ENCODE measurements at regions not wholly inside any gene's neighbourhood (a gene's known extent, or its start where the extent isn't known, plus 50 kb on each side); places are given as distances from the start of the nearest gene placed in this dataset.
A peak's percentile ranks its signal among the peaks of the same experiment; 100 is the strongest.

- no peak overlapping the region for H3K4me3 Mint-ChIP-seq
- no peak for DNase-seq
- TF ChIP-seq CTCF (IDR thresholded peaks at IDR 0.05) = no peak
- H3K27ac Mint-ChIP-seq = peak overlapping the region; percentile 71
- H3K4me1 Mint-ChIP-seq = peaks cover 52% of the 10 kb centered on the region
- H3K36me3 Mint-ChIP-seq (ENCODE audit: low read depth) = no peaks in the 10 kb centered on the region
- H3K9me3 Mint-ChIP-seq = no peaks in the 10 kb centered on the region
- peaks cover 2% of the 10 kb centered on the region for H3K27me3 Mint-ChIP-seq (ENCODE audit: low read depth, poor library complexity)
These were observed 399.6 kb upstream of the TBL1XR1 start for GRCh38 chr3:177596816-177597271.

GRCh38 chr3:177597311-177598096, 400.2 kb upstream of the TBL1XR1 start:
- H3K4me1 Mint-ChIP-seq = peaks cover 52% of the 10 kb centered on the region
- no peak for DNase-seq

GRCh38 chr3:177598097-177598833, 401.0 kb upstream of the TBL1XR1 start:
- H3K4me1 Mint-ChIP-seq = peaks cover 55% of the 10 kb centered on the region
- no peak overlapping the region for H3K4me3 Mint-ChIP-seq
- TF ChIP-seq CTCF (IDR thresholded peaks at IDR 0.05) = no peak
- H3K27ac Mint-ChIP-seq = peak overlapping the region; percentile 95
- H3K9me3 Mint-ChIP-seq = no peaks in the 10 kb centered on the region
- peaks cover under 1% of the 10 kb centered on the region for H3K27me3 Mint-ChIP-seq (ENCODE audit: low read depth, poor library complexity)
- DNase-seq = no peak
- no peaks in the 10 kb centered on the region for H3K36me3 Mint-ChIP-seq (ENCODE audit: low read depth)

More at GRCh38 chr3:177597311-177598096, 400.2 kb upstream of the TBL1XR1 start:
- TF ChIP-seq CTCF (IDR thresholded peaks at IDR 0.05) = no peak
- Mint-ChIP-seq H3K9me3 (no peaks in the 10 kb centered on the region), H3K4me3 (no peak overlapping the region), H3K27me3 (ENCODE audit: low read depth, poor library complexity) (peaks cover 2% of the 10 kb centered on the region), H3K36me3 (ENCODE audit: low read depth) (no peaks in the 10 kb centered on the region), H3K27ac (peak overlapping the region; percentile 95)

- no peak for DNase-seq
- Mint-ChIP-seq H3K4me1 (peaks cover 51% of the 10 kb centered on the region), H3K36me3 (ENCODE audit: low read depth) (no peaks in the 10 kb centered on the region), H3K4me3 (no peak overlapping the region), H3K27me3 (ENCODE audit: low read depth, poor library complexity) (no peaks in the 10 kb centered on the region), H3K27ac (no peak overlapping the region), H3K9me3 (peaks cover 3% of the 10 kb centered on the region)
- TF ChIP-seq CTCF (IDR thresholded peaks at IDR 0.05) = no peak
These were observed 402.0 kb upstream of the TBL1XR1 start for GRCh38 chr3:177599326-177599725.

- H3K4me1 Mint-ChIP-seq = peaks cover 48% of the 10 kb centered on the region
- peaks cover 5% of the 10 kb centered on the region for H3K9me3 Mint-ChIP-seq
- no peaks in the 10 kb centered on the region for H3K27me3 Mint-ChIP-seq (ENCODE audit: low read depth, poor library complexity)
- no peak for DNase-seq
- peaks cover 2% of the 10 kb centered on the region for H3K36me3 Mint-ChIP-seq (ENCODE audit: low read depth)
- H3K27ac Mint-ChIP-seq = no peak overlapping the region
- H3K4me3 Mint-ChIP-seq = no peak overlapping the region
- no peak for TF ChIP-seq CTCF (IDR thresholded peaks at IDR 0.05)
These were observed 402.6 kb upstream of the TBL1XR1 start for GRCh38 chr3:177599837-177600236.
